GM18867 (cell line): ENCODE measurements at regions not wholly inside any gene's neighbourhood (a gene's known extent, or its start where the extent isn't known, plus 50 kb on each side); places are given as distances from the start of the nearest gene placed in this dataset.
"Not testable (repeated sequence)": the region's sequence is repeated elsewhere in the genome, so short reads cannot be mapped to it uniquely, and the experiment has no call there.

ENCODE experiments used
- ATAC-seq: cut with Tn5 transposase; IDR thresholded peaks from one replicate; pipeline ENCODE4 v1.9.1; 2021; ENCODE audit warnings: mild to moderate bottlenecking, moderate library complexity; ENCODE audit not compliant: unreplicated experiment

- no peak for ATAC-seq
Measured at GRCh38 chr6:128599036-128599435, 78.6 kb upstream of the PTPRK start.

- ATAC-seq, result no peak
Measured at GRCh38 chr6:128598571-128598970, 78.2 kb upstream of the PTPRK start.

GRCh38 chr6:128597956-128598355 is 77.6 kb upstream of the PTPRK start:
- no peak for ATAC-seq

DNA sequence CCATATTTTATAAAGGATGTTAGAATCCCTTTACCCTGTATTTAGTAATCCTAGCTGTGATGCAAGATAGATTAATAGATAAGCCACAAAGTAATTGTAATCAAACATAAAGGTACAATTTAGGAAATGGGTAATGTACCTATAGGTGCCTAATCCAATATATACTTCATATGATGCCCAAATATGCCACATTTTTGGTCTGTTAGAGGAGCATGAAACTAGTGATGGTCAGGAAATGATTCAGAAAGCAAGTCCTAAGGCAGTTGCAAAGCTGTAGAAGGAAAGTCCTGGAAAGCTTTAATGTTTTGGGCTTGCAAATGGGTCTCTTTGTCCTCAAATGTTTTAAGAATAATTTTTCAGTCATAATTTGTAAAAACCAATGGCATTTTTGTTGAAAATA is 76.6 kb upstream of the PTPRK start:
- no peak for ATAC-seq

GRCh38 chr6:128595544-128595943 is 75.1 kb upstream of the PTPRK start:
- ATAC-seq, result no peak

DNA sequence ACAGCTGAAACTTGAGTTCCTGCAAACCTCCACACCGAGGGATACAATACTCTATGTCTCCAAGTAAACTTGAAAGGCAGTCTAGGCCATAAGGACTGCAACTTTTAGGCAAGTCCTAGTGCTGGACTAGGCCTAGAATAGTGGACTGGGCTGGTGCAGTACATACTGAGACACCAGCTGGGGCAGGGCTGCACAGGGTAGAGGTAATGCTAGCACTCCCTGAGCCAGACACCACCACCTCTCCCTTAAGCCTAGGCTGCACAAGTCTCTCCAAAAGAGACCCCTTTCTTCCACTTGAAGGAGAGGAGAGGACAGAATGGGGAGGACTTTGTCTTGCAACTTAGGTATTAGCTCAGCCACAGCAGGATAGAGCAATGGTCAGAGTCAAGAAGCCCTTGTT is 65.7 kb upstream of the PTPRK start:
- no peak for ATAC-seq

DNA sequence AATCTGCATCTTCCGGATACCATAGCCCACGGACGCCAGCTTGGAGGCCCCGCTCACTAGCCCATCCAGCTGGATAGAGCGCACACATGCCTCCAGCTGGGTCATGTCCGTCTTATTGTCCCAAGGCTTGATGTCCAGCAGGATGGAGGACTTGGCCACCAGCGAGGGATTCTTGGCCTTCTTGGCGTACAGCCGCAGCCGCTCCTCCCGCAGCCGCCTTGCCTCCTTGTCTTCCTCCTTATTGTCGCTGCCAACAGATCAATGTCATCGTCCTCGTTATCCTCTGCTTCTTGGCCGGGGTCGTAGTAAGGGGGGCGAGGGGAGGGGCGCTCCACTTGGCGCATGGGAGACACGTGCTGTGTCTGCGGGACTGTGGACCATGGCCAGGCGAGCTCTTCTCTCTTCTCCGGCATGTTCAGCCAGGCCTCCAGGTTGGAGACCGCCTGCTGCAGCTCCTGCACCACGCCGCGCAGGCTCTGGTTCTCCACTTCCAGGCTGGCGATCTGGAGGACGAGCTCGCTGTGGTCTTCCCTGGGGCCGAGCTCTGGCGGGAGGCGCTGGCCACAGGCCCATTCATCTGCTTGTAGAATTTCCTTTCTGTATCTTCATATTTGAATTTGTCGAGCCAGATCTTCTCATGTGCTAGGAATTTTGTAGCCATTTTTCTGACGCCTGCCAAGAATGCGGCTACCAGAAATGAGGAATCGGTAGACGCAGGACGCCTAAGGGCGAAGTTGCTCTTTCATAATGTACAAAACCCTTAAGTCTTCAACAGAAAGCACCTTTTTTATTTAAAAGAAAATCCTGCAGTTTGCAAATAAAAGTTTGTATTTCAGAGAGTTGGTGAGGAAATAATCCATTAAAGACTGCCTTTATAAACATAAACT is 60.1 kb upstream of the PTPRK start:
- no peak for ATAC-seq

GRCh38 chr6:128575254-128575653 is 54.9 kb upstream of the PTPRK start:
- ATAC-seq, result not testable (repeated sequence)

DNA sequence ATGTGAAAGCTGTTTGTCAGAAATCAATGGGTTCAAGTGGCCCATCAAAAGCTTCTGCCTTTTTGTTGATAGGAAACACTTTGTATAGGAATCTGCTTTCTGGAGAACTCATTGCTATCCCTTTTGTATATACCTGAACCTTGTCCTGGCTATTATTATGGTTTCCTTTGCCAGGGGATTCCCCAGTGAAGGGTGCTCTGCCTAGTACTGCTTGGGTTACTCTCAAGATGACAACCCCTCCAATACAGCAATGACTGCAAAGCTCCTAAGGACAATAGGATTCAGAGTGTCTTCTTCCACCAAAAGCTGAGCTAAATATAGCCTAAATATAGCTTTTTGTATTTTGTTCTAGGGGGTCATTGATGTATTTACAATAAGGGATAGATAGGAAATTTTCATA is 54.0 kb upstream of the PTPRK start:
- peak; percentile 42 for ATAC-seq

DNA sequence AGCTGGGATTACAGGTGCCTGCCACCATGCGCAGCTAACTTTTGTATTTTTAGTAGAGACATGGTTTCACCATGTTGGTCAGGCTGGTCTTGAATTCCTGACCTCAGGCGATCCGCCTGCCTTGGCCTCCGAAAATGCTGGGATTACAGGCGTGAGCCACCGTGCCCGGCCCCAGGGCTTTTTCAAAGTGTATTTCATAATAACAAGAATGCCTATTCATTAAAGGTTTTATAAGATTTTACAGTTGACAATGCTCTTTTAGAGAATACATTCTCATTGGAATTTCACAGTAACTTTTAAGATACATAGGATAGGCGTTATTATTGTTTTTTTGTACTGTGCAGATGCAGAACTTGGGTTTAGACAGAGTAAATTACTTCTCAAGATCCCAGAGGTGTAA is 52.6 kb upstream of the PTPRK start:
- ATAC-seq, result no peak

- no peak for ATAC-seq
Measured at GRCh38 chr6:128572294-128572693, 51.9 kb upstream of the PTPRK start.

- ATAC-seq, result no peak
Measured at GRCh38 chr6:128570680-128571063, 50.3 kb upstream of the PTPRK start.

DNA sequence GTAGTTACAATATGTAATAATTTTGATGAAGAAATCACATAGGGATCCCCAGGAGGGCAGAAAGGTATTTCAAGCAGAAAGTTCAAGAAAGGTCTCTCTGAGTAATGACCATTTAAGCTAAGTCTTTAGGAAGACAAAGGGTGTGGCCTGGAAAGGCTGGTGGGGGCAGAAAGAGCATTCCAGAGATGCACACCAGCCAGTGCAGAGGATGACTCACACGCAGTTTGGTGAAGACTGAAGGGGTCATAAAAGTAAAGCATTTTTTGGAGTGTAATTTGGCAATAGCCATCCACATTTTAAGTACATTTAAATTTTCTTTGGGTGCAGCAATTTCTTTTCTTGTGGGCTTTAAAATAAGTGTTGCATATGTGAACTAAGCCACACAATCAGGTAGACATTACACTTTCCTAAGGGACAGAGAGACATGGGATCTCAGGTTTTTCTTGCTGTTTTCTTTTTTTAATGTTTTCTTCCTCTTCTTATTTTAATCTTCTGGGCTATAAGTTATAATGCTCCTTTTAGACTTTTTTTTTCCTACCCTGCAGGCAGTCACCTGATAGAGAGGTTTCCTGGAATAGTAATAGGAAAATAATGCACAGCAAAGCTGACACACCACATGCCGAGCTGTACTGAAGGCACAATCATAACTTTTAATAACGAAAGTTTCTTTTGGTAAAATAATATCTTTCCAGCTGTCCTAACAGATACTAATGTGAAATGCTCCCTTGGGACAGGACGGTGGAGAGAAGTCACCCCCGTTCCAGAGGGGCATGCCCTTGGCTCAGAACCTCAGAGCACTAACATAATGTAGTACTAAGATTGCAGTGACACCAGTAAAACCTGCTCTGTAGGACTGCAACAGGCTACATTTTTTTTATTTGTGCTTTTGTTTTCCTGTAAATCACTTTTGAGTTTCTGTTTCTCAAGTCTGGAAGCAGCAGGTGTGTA is 49.6 kb upstream of the PTPRK start:
- ATAC-seq, result no peak
